Activated CD4-positive, CD25-positive, alpha-beta regulatory T cell treated with anti-CD3 and anti-CD28 coated beads, Interleukin-2, amount 50 U/mL, for 72 hours (primary cell): ENCODE measurements at regions not wholly inside any gene's neighbourhood (a gene's known extent, or its start where the extent isn't known, plus 50 kb on each side); places are given as distances from the start of the nearest gene placed in this dataset.
"Not testable (repeated sequence)": the region's sequence is repeated elsewhere in the genome, so short reads cannot be mapped to it uniquely, and the experiment has no call there.

ENCODE experiments used
- DNase-seq: peaks from one replicate; pipeline ENCODE4 v3.0.0; 2021

DNA sequence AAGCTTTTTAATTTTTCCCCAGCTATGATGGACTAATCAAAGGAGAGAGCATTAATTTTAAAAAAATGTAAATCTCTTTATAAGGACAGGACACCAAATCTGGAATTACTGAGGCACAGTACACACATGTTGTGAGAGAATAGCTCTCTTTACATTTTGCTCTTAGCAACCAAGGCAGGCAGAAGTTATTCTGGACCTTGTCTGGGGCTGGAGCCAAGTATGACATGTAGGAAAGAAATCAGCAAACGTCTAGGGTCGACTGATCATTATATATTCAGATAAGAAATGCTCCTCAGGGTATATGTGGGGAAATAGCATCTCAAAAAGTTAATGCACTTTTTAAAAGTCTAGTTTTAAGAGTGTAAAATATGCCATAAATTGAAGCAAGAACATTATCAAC is 1330.0 kb upstream of the CELF4 start:
- no peak for DNase-seq

GRCh38 chr18:38887671-38888020 is 1322.0 kb upstream of the CELF4 start:
- no peak for DNase-seq

- no peak for DNase-seq
Measured at GRCh38 chr18:38886861-38887670, 1321.5 kb upstream of the CELF4 start.

GRCh38 chr18:38886235-38886634 is 1320.6 kb upstream of the CELF4 start:
- no peak for DNase-seq

GRCh38 chr18:38884050-38884449 is 1318.5 kb upstream of the CELF4 start:
- no peak for DNase-seq

- DNase-seq: no peak
Measured at GRCh38 chr18:38883111-38883510, 1317.5 kb upstream of the CELF4 start.

DNA sequence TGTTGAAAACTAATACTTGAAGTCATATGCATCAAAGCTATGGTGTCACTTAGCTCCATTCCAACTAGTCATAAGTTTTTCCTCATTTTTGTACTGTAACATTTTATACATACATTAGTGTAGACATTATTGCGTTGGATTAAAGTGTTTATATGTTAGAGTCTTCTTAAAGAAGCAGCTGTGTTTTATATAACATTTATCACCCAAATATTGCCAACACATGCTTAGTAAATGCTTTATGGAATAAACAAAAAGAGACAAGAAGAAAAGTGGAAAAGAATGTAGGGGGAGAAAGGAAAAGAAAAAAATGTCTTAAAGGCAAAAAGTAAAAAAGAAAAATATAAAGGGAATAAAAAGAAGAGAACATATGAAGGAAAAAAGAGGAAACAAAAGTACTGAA is 1314.3 kb upstream of the CELF4 start:
- no peak for DNase-seq

GRCh38 chr18:38872342-38872741 is 1306.7 kb upstream of the CELF4 start:
- DNase-seq: no peak

DNA sequence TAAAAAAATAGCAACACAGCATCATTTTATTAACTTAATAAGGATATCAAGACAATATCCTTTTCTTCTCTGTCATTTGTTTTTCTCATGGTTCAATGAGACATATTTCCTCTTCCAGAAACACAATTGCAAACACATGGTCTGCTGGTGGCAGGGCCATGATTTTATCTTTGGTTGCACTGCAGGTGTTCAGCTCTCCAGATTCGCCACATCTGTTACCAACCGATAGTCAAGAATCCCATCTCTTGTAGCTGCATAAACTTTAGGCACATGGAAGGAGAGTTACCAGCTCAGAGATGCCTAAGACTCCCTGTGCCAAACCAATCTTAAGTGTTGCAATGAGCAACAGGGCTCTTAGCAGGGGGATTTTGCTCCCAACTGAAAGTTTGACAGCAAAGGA is 1303.2 kb upstream of the CELF4 start:
- no peak for DNase-seq

DNA sequence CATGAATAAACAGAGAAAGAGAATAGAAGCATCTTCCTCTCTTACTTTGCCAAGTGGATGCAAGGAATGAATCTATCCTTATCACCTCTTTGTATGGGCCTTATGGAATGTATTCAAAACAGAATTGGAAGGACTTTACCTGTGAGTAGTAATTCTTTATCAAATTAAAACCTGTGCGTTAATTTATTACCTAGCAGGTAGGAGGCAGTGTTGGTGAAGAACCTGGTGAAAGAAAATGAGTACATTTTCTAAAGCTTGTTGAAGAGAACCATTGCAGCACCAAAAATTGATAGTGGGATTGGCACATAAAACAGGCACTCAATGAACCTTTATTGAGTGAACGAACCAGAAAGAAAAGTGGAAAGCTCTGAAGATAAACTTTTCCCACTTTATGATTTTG is 1302.1 kb upstream of the CELF4 start:
- DNase-seq: no peak

- DNase-seq: no peak
Measured at GRCh38 chr18:38851526-38851925, 1285.9 kb upstream of the CELF4 start.

DNA sequence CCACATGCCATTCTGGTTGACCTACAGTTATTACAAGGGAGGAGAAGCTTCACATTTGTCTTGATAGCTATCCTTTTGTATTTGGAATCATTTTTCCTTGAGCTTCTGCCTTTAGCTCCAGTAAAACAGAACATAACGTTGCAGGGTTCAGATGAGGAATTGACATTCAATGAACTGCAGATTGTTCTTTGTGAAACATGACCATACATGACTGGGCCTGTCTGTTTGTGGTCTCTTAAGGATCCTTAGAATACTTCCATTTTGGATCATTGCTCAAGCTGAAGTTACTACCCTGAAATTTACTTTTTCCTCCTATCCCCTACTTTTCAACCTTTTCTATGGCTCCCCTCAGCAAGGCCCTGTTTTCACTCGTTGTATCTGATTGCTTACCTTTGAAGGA is 1281.7 kb upstream of the CELF4 start:
- DNase-seq: no peak

DNA sequence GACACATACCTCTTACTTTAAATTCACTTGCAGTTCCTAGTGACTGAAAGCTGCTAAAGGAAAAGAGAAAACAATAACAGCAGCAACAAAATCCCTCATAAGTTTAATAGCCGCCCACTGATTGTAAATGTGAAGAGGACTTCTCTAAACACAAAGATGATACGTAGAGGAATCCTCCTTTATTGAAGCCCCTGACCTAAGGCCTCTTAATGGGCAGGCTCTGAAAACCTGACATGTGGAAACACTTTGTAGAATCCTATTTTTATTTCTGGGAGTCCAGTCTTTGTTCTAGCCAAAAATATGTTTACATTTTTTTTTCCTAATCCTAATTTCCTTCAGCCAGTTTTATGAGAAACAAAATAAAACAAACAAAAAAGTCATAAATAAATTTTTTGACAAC is 1277.7 kb upstream of the CELF4 start:
- DNase-seq: no peak

- no peak for DNase-seq
Measured at GRCh38 chr18:38826247-38826646, 1260.6 kb upstream of the CELF4 start.

GRCh38 chr18:38811209-38811608 is 1245.6 kb upstream of the CELF4 start:
- DNase-seq: no peak

- DNase-seq: no peak
Measured at GRCh38 chr18:38810789-38811188, 1245.2 kb upstream of the CELF4 start.

DNA sequence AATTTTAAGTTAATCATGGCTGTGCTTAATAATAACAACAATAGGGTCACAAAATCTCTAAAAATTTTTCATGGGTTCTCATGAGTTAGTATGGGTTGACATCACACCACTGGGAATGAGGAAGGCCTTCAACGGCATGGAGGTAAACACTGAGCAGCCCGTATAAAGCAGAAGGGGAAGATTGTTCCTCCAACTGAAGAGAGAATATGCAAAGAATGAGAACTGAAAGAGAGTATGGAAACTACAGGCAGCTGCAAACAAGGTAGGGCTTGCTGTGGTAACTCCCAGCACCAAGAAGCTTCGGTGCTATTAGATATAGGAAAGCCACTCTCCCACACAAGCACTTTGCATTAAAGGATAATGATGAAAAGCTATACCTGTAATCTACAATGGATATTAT is 1242.3 kb upstream of the CELF4 start:
- no peak for DNase-seq

DNA sequence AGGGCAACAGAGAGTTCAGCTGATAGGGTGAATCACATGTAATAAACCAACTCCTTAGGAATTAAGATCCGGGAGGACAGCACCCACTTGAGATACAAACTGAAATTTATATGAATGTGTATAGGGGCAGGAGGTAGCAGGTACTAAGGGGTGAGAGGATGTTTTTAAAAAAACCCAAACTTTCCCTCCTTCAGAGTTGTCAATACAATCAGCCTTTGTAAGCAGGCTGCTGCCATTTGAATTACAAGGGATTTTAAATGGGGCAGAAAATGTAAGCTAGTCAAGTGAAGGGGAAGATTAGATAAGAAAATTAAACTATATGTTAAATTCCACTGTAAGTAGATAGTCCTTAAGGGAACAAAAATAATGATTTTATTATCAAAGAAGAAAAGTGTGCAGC is 1239.7 kb upstream of the CELF4 start:
- no peak for DNase-seq

DNA sequence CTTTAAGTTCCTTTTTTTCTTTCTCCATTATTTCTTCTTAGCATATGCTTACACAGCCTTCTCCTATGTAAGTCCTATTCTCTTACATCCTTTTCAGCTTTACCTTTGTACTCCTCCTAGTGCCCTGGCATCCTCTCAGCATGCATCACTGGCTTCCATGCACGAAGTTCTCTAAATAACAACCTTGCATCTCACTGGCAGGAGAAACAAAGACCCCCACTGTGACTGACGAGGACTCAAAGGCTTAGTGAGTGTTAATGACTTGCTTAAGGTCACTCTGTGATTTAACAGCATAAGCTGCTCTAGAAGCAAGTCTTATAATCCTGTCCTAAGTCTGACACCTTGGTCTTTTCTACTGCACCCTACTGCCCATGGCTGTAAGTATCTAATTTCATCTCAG is 1236.0 kb upstream of the CELF4 start:
- no peak for DNase-seq

DNA sequence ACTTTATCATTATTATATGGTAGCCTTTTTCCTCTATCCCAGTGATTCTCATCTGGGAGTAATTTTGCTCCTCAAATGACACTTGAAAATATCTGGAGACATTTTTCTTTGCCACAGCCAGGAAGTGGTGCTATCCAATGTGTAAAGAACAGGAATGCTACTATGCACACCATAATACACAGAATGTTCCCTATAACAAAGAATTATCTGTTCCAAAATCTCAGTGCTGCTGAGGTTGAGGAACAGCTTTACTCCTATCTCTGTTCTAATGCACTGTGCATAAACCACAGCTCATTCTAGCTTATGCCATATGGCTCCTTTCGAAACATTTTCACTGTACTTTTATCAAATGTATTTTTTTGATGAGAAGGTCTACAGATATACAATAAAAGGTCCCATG is 1231.2 kb upstream of the CELF4 start:
- no peak for DNase-seq

GRCh38 chr18:38792731-38793130 is 1227.1 kb upstream of the CELF4 start:
- DNase-seq: no peak

GRCh38 chr18:38790786-38791185 is 1225.2 kb upstream of the CELF4 start:
- DNase-seq: no peak

GRCh38 chr18:38790303-38790702 is 1224.7 kb upstream of the CELF4 start:
- DNase-seq: no peak

GRCh38 chr18:38789141-38789540 is 1223.5 kb upstream of the CELF4 start:
- DNase-seq: no peak

DNA sequence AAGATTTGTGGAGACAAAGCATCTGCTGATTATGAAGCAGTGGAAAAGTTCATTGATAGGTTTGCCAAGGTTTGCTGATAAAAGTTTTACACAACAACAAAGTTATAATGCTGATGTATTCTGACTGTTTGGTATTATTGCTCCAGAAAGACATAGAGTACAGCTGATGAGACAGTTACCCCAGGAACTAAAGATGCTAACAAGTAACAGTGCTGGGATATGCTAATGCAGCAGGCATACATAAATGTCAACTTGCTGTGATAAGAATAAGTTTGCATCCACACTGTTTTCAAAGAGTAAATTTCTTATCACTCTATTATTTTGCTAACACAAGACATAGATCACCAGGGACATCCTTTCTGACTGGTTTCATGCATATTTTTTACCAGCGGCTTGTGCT is 1221.3 kb upstream of the CELF4 start:
- no peak for DNase-seq

DNA sequence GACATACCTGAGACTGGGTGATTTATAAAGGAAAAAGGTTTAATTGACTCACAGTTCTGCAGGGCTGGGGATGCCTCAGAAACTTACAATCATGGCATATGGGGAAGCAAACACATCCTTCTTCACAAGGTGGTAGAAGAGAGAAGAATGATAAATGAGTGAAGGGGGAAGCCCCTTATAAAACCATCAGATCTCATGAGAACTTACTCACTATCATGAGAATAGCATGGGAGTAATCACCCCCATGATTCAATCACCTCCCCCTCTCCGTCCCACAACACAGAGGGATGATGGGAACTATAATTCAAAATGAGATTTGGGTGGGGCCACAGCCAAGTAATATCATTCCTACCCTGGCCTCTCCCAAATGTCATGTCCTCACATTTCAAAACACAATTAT is 1206.0 kb upstream of the CELF4 start:
- not testable (repeated sequence) for DNase-seq
